ENCODE measurements at regions not wholly inside any gene's neighbourhood (a gene's known extent, or its start where the extent isn't known, plus 50 kb on each side); places are given as distances from the start of the nearest gene placed in this dataset.

- TF ChIP-seq POLR2A (IDR thresholded peaks at IDR 0.05): no peak
- no peak for TF ChIP-seq CTCF (IDR thresholded peaks at IDR 0.05)
- intact Hi-C loops (cut with DNase I; ENCODE audit: low total_unique reads): no loop called here
- H3K4me3 ChIP-seq (ENCODE audit: low read depth, poor library complexity, severe bottlenecking): no peak overlapping the region
- WGBS, 2 donors: 80 to 81% methylated on average over 1 of the region's 1 CpG
- DNase-seq (ENCODE audit: low spot score in 2 of 2): no peak
Measured at GRCh38 chr18:27707201-27707600, 469.7 kb downstream of the CDH2 start.

- WGBS, 2 donors: 55 to 60% methylated on average over 3 of the region's 3 CpGs
- TF ChIP-seq CTCF (IDR thresholded peaks at IDR 0.05): no peak
- no peak for TF ChIP-seq POLR2A (IDR thresholded peaks at IDR 0.05)
- DNase-seq (ENCODE audit: low spot score in 2 of 2): no peak
- no peak overlapping the region for H3K4me3 ChIP-seq (ENCODE audit: low read depth, poor library complexity, severe bottlenecking)
- intact Hi-C loops (cut with DNase I; ENCODE audit: low total_unique reads): no loop called here
Measured at GRCh38 chr18:27704736-27705361, 472.1 kb downstream of the CDH2 start.

- TF ChIP-seq CTCF (IDR thresholded peaks at IDR 0.05): no peak
- TF ChIP-seq POLR2A (IDR thresholded peaks at IDR 0.05): no peak
- intact Hi-C loops (cut with DNase I; ENCODE audit: low total_unique reads): no loop called here
- no peak for DNase-seq (ENCODE audit: low spot score in 2 of 2)
- H3K4me3 ChIP-seq (ENCODE audit: low read depth, poor library complexity, severe bottlenecking): no peak overlapping the region
- WGBS, 2 donors: 69 to 81% methylated on average over 3 of the region's 3 CpGs
Measured at GRCh38 chr18:27699137-27699536, 477.8 kb downstream of the CDH2 start.

- TF ChIP-seq CTCF (IDR thresholded peaks at IDR 0.05) (no peak), POLR2A (IDR thresholded peaks at IDR 0.05) (no peak)
- no peak overlapping the region for H3K4me3 ChIP-seq (ENCODE audit: low read depth, poor library complexity, severe bottlenecking)
- intact Hi-C loops (cut with DNase I; ENCODE audit: low total_unique reads): no loop called here
- no peak for DNase-seq (ENCODE audit: low spot score in 2 of 2)
- 97 to 98% methylated on average over 2 of the region's 2 CpGs for WGBS, 2 donors
Measured at GRCh38 chr18:27696148-27696547, 480.8 kb downstream of the CDH2 start.

- no peak for DNase-seq (ENCODE audit: low spot score in 2 of 2)
- intact Hi-C loops (cut with DNase I; ENCODE audit: low total_unique reads): no loop called here
- TF ChIP-seq POLR2A (IDR thresholded peaks at IDR 0.05) (no peak), CTCF (IDR thresholded peaks at IDR 0.05) (no peak)
- WGBS, 2 donors: 58 to 69% methylated on average over 4 of the region's 4 CpGs
- H3K4me3 ChIP-seq (ENCODE audit: low read depth, poor library complexity, severe bottlenecking): no peak overlapping the region
Measured at GRCh38 chr18:27695503-27695902, 481.4 kb downstream of the CDH2 start.

- WGBS, 2 donors: 71 to 82% methylated on average over 7 of the region's 7 CpGs
- intact Hi-C loops (cut with DNase I; ENCODE audit: low total_unique reads): no loop called here
- no peak for DNase-seq (ENCODE audit: low spot score in 2 of 2)
Measured at GRCh38 chr18:27695052-27695451, 481.9 kb downstream of the CDH2 start.

More at GRCh38 chr18:27695052-27695451, 481.9 kb downstream of the CDH2 start:
- no peak overlapping the region for H3K4me3 ChIP-seq (ENCODE audit: low read depth, poor library complexity, severe bottlenecking)
- TF ChIP-seq POLR2A (IDR thresholded peaks at IDR 0.05) (no peak), CTCF (IDR thresholded peaks at IDR 0.05) (no peak)

All from lower leg skin (tissue), 4 donors.